HL-60 (cell line): ENCODE measurements at regions not wholly inside any gene's neighbourhood (a gene's known extent, or its start where the extent isn't known, plus 50 kb on each side); places are given as distances from the start of the nearest gene placed in this dataset.

Experiments
- DNase-seq, 2 experiments: peaks; one replicate each; pipeline ENCODE4 v3.0.0-alpha.2; 2010 to 2020; ENCODE audit warnings: low read depth in 1 of 2, low spot score in 1 of 2
- H3K27ac ChIP-seq: fragments of 250-450 bp; sonication (Bioruptor Pico); replicated peaks from 2 replicates; pipeline ENCODE4 v1.5.1; 2020; ENCODE audit warnings: mild to moderate bottlenecking, moderate library complexity
- H3K27me3 ChIP-seq: fragments of 250-450 bp; sonication (Bioruptor Pico); 2 replicates; pipeline ENCODE4 v1.5.1; 2021; ENCODE audit warnings: mild to moderate bottlenecking, moderate library complexity; ENCODE audit not compliant: insufficient read depth, poor library complexity, severe bottlenecking
- H3K4me3 ChIP-seq: replicated peaks from 2 replicates; pipeline ENCODE4 v1.5.1; 2011; ENCODE audit warnings: mild to moderate bottlenecking, control low read depth, low read length; ENCODE audit not compliant: insufficient read depth
- CTCF ChIP-seq: IDR thresholded peaks from one replicate; pipeline ENCODE4 v1.5.1; 2011; ENCODE audit warnings: low read length, control low read depth, inconsistent platforms; ENCODE audit not compliant: insufficient read depth
- GABPA ChIP-seq: IDR thresholded peaks from 2 replicates; pipeline ENCODE4 v1.6.1; 2012; ENCODE audit warnings: low read depth
- POLR2AphosphoS5 ChIP-seq: IDR thresholded peaks from 2 replicates; pipeline ENCODE4 v1.6.1; 2012; ENCODE audit warnings: low read depth
- REST ChIP-seq: IDR thresholded peaks from 2 replicates; pipeline ENCODE4 v1.6.1; 2012; ENCODE audit warnings: low read depth; ENCODE audit not compliant: insufficient replicate concordance
- SPI1 ChIP-seq: IDR thresholded peaks from 2 replicates; pipeline ENCODE4 v1.6.1; 2012; ENCODE audit warnings: low read depth, mild to moderate bottlenecking, borderline replicate concordance

- Histone ChIP-seq H3K4me3 (no peak overlapping the region), H3K27me3 (no peaks in the 10 kb centered on the region), H3K27ac (no peak overlapping the region)
- no peak for DNase-seq
- no peak for TF ChIP-seq GABPA
- no peak for TF ChIP-seq POLR2AphosphoS5
- TF ChIP-seq SPI1: no peak
- no peak for TF ChIP-seq REST
- TF ChIP-seq CTCF: no peak
Measured at GRCh38 chr5:168011096-168011495, 280.3 kb upstream of the WWC1 start.

- no peak for DNase-seq
- no peak overlapping the region for H3K4me3 ChIP-seq
- no peak for TF ChIP-seq REST
- TF ChIP-seq SPI1: no peak
- TF ChIP-seq POLR2AphosphoS5: no peak
- no peak for TF ChIP-seq CTCF
- TF ChIP-seq GABPA: no peak
- no peak overlapping the region for H3K27ac ChIP-seq
- H3K27me3 ChIP-seq: no peaks in the 10 kb centered on the region
Measured at GRCh38 chr5:168012006-168012405, 279.4 kb upstream of the WWC1 start.

GRCh38 chr5:168013546-168013945 lies 277.9 kb upstream of the WWC1 start:
- DNase-seq: no peak
- TF ChIP-seq GABPA (no peak), CTCF (no peak), SPI1 (no peak), POLR2AphosphoS5 (no peak), REST (no peak)
- no peaks in the 10 kb centered on the region for H3K27me3 ChIP-seq

More at GRCh38 chr5:168013546-168013945, 277.9 kb upstream of the WWC1 start:
- H3K4me3 ChIP-seq: no peak overlapping the region
- no peak overlapping the region for H3K27ac ChIP-seq
